Karpas-422 (cell line): ENCODE measurements at regions not wholly inside any gene's neighbourhood (a gene's known extent, or its start where the extent isn't known, plus 50 kb on each side); places are given as distances from the start of the nearest gene placed in this dataset.

ENCODE experiments used
- DNase-seq: peaks from one replicate; pipeline ENCODE4 v3.0.0-alpha.2; 2015
- H2AFZ ChIP-seq: fragments of 200-600 bp; sonication (generic); 2 replicates; pipeline ENCODE4 v1.6.1; 2014; ENCODE audit warnings: antibody characterized with exemption, low read length, mixed read lengths
- H3K27ac ChIP-seq: fragments of 200-600 bp; sonication (generic); 2 replicates; pipeline ENCODE4 v1.5.1; 2014; ENCODE audit warnings: mild to moderate bottlenecking, low read length, moderate library complexity
- H3K27me3 ChIP-seq: fragments of 200-600 bp; sonication (generic); 2 replicates; pipeline ENCODE4 v1.6.1; 2014; ENCODE audit warnings: low read length, mixed read lengths
- H3K36me3 ChIP-seq: fragments of 200-600 bp; sonication (generic); 2 replicates; pipeline ENCODE4 v1.6.1; 2014; ENCODE audit warnings: low read length, mixed read lengths; ENCODE audit not compliant: insufficient read depth
- H3K4me1 ChIP-seq: fragments of 200-600 bp; sonication (generic); 2 replicates; pipeline ENCODE4 v1.6.1; 2014; ENCODE audit warnings: mild to moderate bottlenecking, low read length, mixed read lengths
- H3K4me2 ChIP-seq: fragments of 200-600 bp; sonication (generic); 2 replicates; pipeline ENCODE4 v1.6.1; 2014; ENCODE audit warnings: low read length, low read depth, mild to moderate bottlenecking; ENCODE audit not compliant: poor library complexity, severe bottlenecking
- H3K4me3 ChIP-seq: fragments of 200-600 bp; sonication (generic); 2 replicates; pipeline ENCODE4 v1.5.1; 2014; ENCODE audit warnings: mild to moderate bottlenecking, antibody characterized with exemption, low read length, mixed read lengths
- H3K79me2 ChIP-seq: fragments of 200-600 bp; sonication (generic); 2 replicates; pipeline ENCODE4 v1.6.1; 2014; ENCODE audit warnings: mild to moderate bottlenecking, low read length, mixed read lengths
- H3K9ac ChIP-seq: fragments of 200-600 bp; sonication (generic); 2 replicates; pipeline ENCODE4 v1.6.0; 2014; ENCODE audit warnings: low read length
- H3K9me2 ChIP-seq: fragments of 200-600 bp; sonication (generic), shearing (Covaris generic); replicated peaks from 2 replicates; pipeline ENCODE4 v1.6.0; 2014; ENCODE audit warnings: mild to moderate bottlenecking, low read length, moderate library complexity; ENCODE audit not compliant: insufficient read depth
- H3K9me3 ChIP-seq: fragments of 300-700, 200-600 bp; sonication (generic); 2 replicates; pipeline ENCODE4 v1.6.1; 2014; ENCODE audit warnings: low read length, mixed read lengths
- H4K20me1 ChIP-seq: fragments of 200-600 bp; sonication (generic); 2 replicates; pipeline ENCODE4 v1.6.1; 2014; ENCODE audit warnings: mild to moderate bottlenecking, antibody characterized with exemption, low read length, low read depth; ENCODE audit not compliant: insufficient read depth

DNA sequence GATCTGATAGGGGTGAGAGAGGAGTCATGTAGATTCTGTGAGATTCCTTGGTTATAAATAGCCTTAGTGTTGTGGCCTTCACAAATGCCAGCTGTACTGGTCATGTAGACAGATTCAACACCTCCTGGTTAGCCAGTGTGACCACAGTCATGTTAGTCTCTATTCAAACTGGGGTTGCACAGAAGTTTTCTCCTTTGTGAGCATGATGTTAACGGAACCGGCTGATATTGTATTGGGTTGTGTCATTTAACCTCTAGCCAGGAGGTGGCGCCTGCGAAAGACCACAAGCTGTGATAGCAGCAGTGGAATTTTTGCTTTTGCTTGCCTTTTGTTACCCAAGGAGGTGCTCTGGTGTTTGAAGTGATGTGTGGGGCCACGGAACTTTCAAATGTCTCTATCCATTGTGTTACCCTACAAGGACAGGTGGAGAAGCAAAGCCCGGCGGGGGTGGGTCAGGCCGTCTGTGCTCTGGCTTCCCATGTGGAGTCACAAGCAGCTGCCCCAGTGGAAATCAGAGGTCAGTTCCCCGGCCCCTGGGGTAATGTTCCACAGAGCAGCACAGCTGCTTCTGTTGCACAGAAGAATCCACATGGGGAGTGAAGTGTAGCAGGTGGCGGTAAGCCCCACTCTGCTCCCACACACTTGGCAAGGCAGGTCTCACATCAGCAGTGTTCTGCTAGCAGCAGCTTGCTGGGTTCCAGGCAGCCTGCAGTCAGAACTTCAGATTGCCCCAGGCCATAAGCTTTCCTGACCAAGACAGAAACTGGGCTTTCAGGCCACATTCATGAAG lies 112.6 kb downstream of the ADAMTS1 start:
- Histone ChIP-seq H3K9me3 (peaks cover 13% of the 10 kb centered on the region), H3K9me2 (no peaks in the 10 kb centered on the region; the same call in 1 of the 2 replicates), H3K4me2 (no peak overlapping the region), H3K4me3 (no peak overlapping the region), H3K36me3 (no peaks in the 10 kb centered on the region), H4K20me1 (no peaks in the 10 kb centered on the region), H2AFZ (no peak overlapping the region), H3K9ac (no peak overlapping the region), H3K27me3 (no peaks in the 10 kb centered on the region), H3K79me2 (no peaks in the 10 kb centered on the region), H3K27ac (no peak overlapping the region), H3K4me1 (no peaks in the 10 kb centered on the region)
- DNase-seq, result peak; percentile 73

DNA sequence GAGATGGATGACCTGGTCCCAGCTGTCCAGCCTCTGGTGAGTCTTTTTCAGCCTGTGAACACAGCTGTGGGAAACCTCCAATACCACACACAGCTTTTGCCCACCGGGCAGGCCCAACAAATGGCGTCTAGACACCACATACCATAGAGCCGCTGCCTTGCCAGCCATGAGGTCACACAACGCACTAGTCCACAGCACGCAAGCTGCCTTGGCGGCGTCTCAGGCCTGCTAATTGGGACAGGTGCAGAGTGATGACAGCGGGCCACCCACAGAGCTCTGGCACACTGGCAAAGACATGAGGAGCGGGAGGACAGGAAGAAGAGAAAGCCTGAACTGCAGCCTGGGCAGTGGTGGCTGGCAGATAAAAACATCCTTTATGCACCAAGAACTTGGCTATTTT lies 125.5 kb downstream of the ADAMTS1 start:
- H3K27ac ChIP-seq, result no peak overlapping the region
- no peak for DNase-seq
- no peak overlapping the region for H3K4me2 ChIP-seq
- H3K36me3 ChIP-seq, result no peaks in the 10 kb centered on the region
- no peak overlapping the region for H2AFZ ChIP-seq
- H3K27me3 ChIP-seq, result no peaks in the 10 kb centered on the region
- no peak overlapping the region for H3K9ac ChIP-seq
- H3K79me2 ChIP-seq, result no peaks in the 10 kb centered on the region
- no peaks in the 10 kb centered on the region for H4K20me1 ChIP-seq
- H3K9me2 ChIP-seq, result no peaks in the 10 kb centered on the region
- no peaks in the 10 kb centered on the region for H3K9me3 ChIP-seq
- H3K4me3 ChIP-seq, result no peak overlapping the region
- no peaks in the 10 kb centered on the region for H3K4me1 ChIP-seq

DNA sequence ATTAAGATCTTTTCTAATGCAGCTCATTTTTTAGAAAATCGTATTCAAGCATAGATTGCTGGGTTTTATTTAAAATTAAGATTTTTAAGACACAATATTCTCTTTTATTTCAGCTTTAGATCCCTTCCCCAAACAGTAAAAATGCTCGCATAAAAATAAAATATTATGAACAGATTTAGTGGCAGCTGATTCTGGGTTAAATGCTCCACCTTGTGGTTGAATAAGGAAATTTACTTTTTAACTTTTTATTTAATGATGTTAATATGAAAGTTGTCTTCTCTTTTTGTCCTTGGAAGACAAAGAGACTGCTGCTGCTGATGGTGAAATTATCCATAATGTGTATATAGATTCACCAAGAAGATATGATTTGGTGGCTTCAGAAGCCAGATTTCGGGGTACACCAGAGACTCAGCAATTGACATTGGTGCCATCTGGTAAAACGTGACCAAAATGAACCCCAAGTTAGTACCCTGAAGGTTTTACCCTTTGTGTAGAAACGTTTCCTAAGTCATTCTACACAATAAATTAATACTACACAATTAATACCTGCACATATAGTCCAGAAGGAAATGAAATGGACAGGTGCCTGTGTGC lies 128.0 kb downstream of the ADAMTS1 start:
- no peaks in the 10 kb centered on the region for H4K20me1 ChIP-seq
- peak; percentile 63 for DNase-seq
- H3K9me2 ChIP-seq, result no peaks in the 10 kb centered on the region
- H3K9ac ChIP-seq, result no peak overlapping the region
- no peak overlapping the region for H3K4me2 ChIP-seq
- H3K36me3 ChIP-seq, result no peaks in the 10 kb centered on the region
- H3K9me3 ChIP-seq, result no peaks in the 10 kb centered on the region
- no peak overlapping the region for H3K27ac ChIP-seq
- no peak overlapping the region for H3K4me3 ChIP-seq
- H3K4me1 ChIP-seq, result no peaks in the 10 kb centered on the region
- no peaks in the 10 kb centered on the region for H3K27me3 ChIP-seq
- H3K79me2 ChIP-seq, result no peaks in the 10 kb centered on the region
- no peak overlapping the region for H2AFZ ChIP-seq

DNA sequence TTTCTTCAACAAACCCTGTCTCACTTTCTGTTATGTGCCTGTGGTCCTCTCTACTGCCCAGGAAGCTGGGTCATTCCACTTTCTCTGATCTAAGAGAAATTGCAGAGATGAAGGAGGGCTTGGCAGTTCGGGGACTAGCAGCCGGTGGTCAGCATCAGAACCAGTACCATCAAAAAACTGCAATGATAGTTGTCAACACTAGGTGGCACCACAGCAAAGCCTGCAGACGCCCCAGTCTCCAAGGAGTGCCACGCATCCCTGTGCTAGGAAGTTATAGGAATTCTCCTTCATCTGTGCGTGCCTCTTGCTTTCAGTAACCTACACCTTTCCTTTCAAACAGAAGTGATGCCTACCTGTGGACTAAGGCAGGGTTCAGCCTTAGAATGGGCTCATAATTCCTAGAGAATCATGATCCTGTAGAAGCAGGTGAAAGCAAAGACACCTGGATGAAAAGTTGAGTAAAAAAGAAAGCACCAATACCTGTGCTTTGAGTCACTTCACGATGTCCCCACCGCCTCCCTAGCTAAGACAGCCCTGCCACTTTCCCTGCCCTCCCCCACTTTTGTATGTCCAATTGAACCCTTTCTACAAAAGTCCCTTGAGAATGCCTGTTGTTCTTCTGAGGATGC lies 129.2 kb downstream of the ADAMTS1 start:
- no peaks in the 10 kb centered on the region for H3K27me3 ChIP-seq
- no peaks in the 10 kb centered on the region for H3K79me2 ChIP-seq
- H3K9me3 ChIP-seq, result no peaks in the 10 kb centered on the region
- H4K20me1 ChIP-seq, result no peaks in the 10 kb centered on the region
- no peak overlapping the region for H3K4me2 ChIP-seq
- H3K36me3 ChIP-seq, result no peaks in the 10 kb centered on the region
- peak; percentile 52 for DNase-seq
- H3K4me1 ChIP-seq, result no peaks in the 10 kb centered on the region
- no peaks in the 10 kb centered on the region for H3K9me2 ChIP-seq
- H3K9ac ChIP-seq, result no peak overlapping the region
- no peak overlapping the region for H3K27ac ChIP-seq
- H2AFZ ChIP-seq, result no peak overlapping the region
- H3K4me3 ChIP-seq, result no peak overlapping the region

DNA sequence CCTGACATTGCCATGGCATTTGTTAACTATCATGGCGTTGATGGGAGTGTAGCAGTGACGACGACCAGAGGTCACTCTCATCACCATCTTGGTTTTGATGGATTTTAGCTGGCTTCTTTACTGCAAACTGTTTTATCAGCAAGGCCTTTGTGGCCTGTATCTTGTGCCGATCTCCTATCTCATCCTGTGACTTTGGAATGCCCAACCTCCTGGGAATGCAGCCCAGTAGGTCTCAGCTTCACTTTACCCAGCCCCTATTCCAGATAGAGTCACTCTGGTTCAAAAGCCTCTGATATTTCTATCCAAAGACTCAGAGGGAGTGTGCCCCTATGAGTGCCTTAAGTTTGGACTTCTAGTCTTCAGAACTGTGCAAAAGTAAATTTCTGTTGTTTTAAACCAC lies 130.1 kb downstream of the ADAMTS1 start:
- H3K27me3 ChIP-seq, result no peaks in the 10 kb centered on the region
- H3K9me3 ChIP-seq, result 0 out of 2 replicates have a peak, but pooled peaks cover 2% of the 10 kb centered on the region
- H3K9me2 ChIP-seq, result no peaks in the 10 kb centered on the region
- H3K36me3 ChIP-seq, result no peaks in the 10 kb centered on the region
- no peak overlapping the region for H3K27ac ChIP-seq
- no peak overlapping the region for H3K9ac ChIP-seq
- H4K20me1 ChIP-seq, result no peaks in the 10 kb centered on the region
- no peak overlapping the region for H3K4me3 ChIP-seq
- H3K4me1 ChIP-seq, result no peaks in the 10 kb centered on the region
- no peak overlapping the region for H2AFZ ChIP-seq
- no peak overlapping the region for H3K4me2 ChIP-seq
- no peak for DNase-seq
- no peaks in the 10 kb centered on the region for H3K79me2 ChIP-seq

DNA sequence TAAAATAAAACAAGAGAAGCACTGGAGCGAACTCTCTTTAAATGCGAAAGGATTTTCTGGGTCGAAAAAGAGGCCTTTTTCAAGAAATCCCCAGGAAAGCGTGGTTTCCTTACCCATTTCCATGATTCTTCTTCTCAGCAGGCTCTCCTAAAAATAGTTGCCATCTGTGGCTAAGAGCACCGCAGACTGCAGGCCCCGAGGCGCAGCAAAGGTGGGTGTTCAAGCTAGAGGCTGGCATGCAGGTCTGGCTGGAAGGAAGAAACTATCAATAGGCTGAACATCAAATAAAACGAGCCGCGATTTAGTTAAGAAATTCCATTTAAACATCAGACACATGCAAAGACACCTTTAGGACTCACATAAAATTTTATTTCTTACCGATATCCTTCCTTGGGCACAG lies 135.1 kb downstream of the ADAMTS1 start:
- 0 out of 2 replicates have a peak, but pooled peaks cover 3% of the 10 kb centered on the region for H3K9me3 ChIP-seq

DNA sequence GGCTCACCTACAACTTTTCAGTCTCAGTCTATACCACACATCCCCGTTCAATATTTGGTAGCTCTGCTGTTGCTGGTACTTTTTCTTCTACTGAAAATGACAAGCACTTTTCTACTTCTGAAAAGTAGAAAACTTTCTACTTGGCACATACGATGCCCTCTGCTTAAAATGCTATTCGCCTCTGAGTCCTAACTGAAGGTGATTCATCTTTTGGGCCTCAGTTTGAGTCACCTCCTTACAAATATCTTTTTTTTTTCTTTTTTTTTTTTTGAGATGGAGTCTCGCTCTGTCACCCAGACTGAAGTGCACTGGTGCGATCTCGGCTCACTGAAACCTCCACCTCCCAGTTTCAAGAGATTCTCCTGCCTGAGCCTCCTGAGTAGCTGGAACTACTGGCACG lies 136.0 kb upstream of the CYYR1 start:
- no peak overlapping the region for H3K9ac ChIP-seq

More for the DNA sequence above, 135.1 kb downstream of the ADAMTS1 start:
- Histone ChIP-seq H3K27ac (no peak overlapping the region), H3K9me2 (no peaks in the 10 kb centered on the region), H3K79me2 (no peaks in the 10 kb centered on the region), H3K27me3 (no peaks in the 10 kb centered on the region), H4K20me1 (no peaks in the 10 kb centered on the region), H3K4me3 (no peak overlapping the region), H3K4me2 (no peak overlapping the region), H2AFZ (no peak overlapping the region), H3K36me3 (no peaks in the 10 kb centered on the region), H3K9ac (no peak overlapping the region), H3K4me1 (no peaks in the 10 kb centered on the region)
- no peak for DNase-seq

DNA sequence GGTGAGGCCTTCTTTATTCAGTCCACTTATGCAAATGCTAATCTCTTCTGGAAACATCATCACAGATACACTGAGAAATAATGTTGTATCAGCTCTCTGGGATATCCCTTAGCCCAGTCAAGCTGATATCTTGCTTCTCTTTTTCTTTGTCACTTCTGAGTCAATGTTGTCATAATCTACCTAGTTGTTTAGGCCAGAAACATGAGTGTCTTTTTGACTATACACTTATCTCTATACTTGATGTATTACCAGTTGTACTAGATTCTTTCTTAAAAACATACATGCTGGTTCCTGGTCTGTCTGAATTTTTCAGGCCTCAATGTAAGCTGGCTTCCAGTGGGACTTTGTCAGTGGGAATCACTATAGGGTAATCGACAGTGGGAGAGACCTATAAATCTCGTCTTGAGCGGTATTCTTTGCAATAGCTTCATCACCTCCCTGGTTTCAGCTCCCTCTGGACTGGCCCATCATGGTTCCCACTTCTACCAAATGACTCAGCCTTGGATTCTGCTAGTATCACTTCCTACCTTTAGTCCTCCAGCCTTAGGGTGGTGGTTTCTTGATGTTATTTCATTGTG lies 135.2 kb upstream of the CYYR1 start:
- no peak overlapping the region for H3K4me3 ChIP-seq
- H4K20me1 ChIP-seq, result no peaks in the 10 kb centered on the region
- H3K4me2 ChIP-seq, result no peak overlapping the region
- H2AFZ ChIP-seq, result no peak overlapping the region
- DNase-seq, result no peak
- no peaks in the 10 kb centered on the region for H3K9me2 ChIP-seq
- no peaks in the 10 kb centered on the region for H3K79me2 ChIP-seq
- H3K36me3 ChIP-seq, result no peaks in the 10 kb centered on the region
- no peak overlapping the region for H3K27ac ChIP-seq
- no peaks in the 10 kb centered on the region for H3K4me1 ChIP-seq
- H3K27me3 ChIP-seq, result no peaks in the 10 kb centered on the region
- H3K9ac ChIP-seq, result no peak overlapping the region
- H3K9me3 ChIP-seq, result peaks cover 9% of the 10 kb centered on the region; the same call in 1 of the 2 replicates

More for the DNA sequence above, 136.0 kb upstream of the CYYR1 start:
- Histone ChIP-seq H3K4me3 (no peak overlapping the region), H4K20me1 (no peaks in the 10 kb centered on the region), H3K9me3 (peaks cover 9% of the 10 kb centered on the region; the same call in 1 of the 2 replicates), H3K27ac (no peak overlapping the region), H3K27me3 (no peaks in the 10 kb centered on the region), H3K4me1 (no peaks in the 10 kb centered on the region), H2AFZ (no peak overlapping the region), H3K36me3 (no peaks in the 10 kb centered on the region), H3K4me2 (no peak overlapping the region), H3K79me2 (no peaks in the 10 kb centered on the region), H3K9me2 (no peaks in the 10 kb centered on the region)
- no peak for DNase-seq
